A673 (cell line): ENCODE measurements at regions not wholly inside any gene's neighbourhood (a gene's known extent, or its start where the extent isn't known, plus 50 kb on each side); places are given as distances from the start of the nearest gene placed in this dataset.

Experiments
- BruUV-seq: library from RNA; stranded (reverse); fragments of 400-500 nt; replicated peaks from 2 replicates; lab custom pipeline; 2021; lab: Mats Ljungman, UMichigan
- CTCF ChIA-PET: fragments of 300-600 bp; sonication (Branson Sonifier 250); formaldehyde crosslinking; loops from one replicate; lab custom pipeline; 2022; ENCODE audit warnings: antibody characterized with exemption; lab: Charles Lee
- POLR2A ChIA-PET: fragments of 300-600 bp; sonication (Branson Sonifier 250); formaldehyde crosslinking; loops from one replicate; lab custom pipeline; 2022; ENCODE audit warnings: antibody characterized with exemption; ENCODE audit not compliant: low non-redundant PET; lab: Charles Lee
- DNase-seq: peaks from one replicate; pipeline ENCODE4 v3.0.0-alpha.2; 2015; ENCODE audit warnings: low spot score
- H3K27ac ChIP-seq: fragments of 200-600 bp; sonication (generic); 2 replicates; pipeline ENCODE4 v1.5.1; 2016; ENCODE audit warnings: mixed run types, low read depth, mild to moderate bottlenecking, mixed read lengths, antibody characterized with exemption, low read length; ENCODE audit not compliant: poor library complexity, severe bottlenecking
- H3K27me3 ChIP-seq: fragments of 200-600 bp; sonication (generic); replicated peaks from 2 replicates; pipeline ENCODE4 v1.6.1; 2017; ENCODE audit warnings: mixed run types, low read depth, mild to moderate bottlenecking, mixed read lengths, antibody characterized with exemption, low read length; ENCODE audit not compliant: insufficient read depth, poor library complexity
- H3K36me3 ChIP-seq: fragments of 200-600 bp; sonication (generic); 2 replicates; pipeline ENCODE4 v1.6.1; 2016; ENCODE audit warnings: mixed run types, mild to moderate bottlenecking, mixed read lengths, antibody characterized with exemption, low read length; ENCODE audit not compliant: insufficient read depth, poor library complexity, severe bottlenecking
- H3K4me1 ChIP-seq: fragments of 200-600 bp; sonication (generic); 2 replicates; pipeline ENCODE4 v1.6.1; 2017; ENCODE audit warnings: mixed run types, mild to moderate bottlenecking, mixed read lengths, antibody characterized with exemption, low read length; ENCODE audit not compliant: insufficient read depth, poor library complexity, severe bottlenecking
- H3K4me3 ChIP-seq: fragments of 200-600 bp; sonication (generic); 2 replicates; pipeline ENCODE4 v1.5.1; 2016; ENCODE audit warnings: low read depth, mixed run types, mild to moderate bottlenecking, mixed read lengths, low read length; ENCODE audit not compliant: poor library complexity, severe bottlenecking
- H3K9me3 ChIP-seq: fragments of 200-600 bp; sonication (generic); 2 replicates; pipeline ENCODE4 v1.6.1; 2016; ENCODE audit warnings: mixed run types, low read depth, mild to moderate bottlenecking, mixed read lengths, antibody characterized with exemption, low read length; ENCODE audit not compliant: poor library complexity, severe bottlenecking
- EZH2 ChIP-seq: fragments of 200-600 bp; sonication (generic); IDR thresholded peaks from 2 replicates; pipeline ENCODE4 v1.6.1; 2017; ENCODE audit warnings: borderline replicate concordance, low read depth, mild to moderate bottlenecking, mixed read lengths, antibody characterized with exemption, low read length; ENCODE audit not compliant: poor library complexity, severe bottlenecking
- intact Hi-C: fragments of 100-400 bp; cut with micrococcal nuclease; formaldehyde crosslinking; loops from one replicate; pipeline ENCODE4 v1.10.0; 2022; ENCODE audit not compliant: unreplicated experiment
- TF ChIP-seq, protein P1 (sequence below): fragments of 300-800, 200-600 bp; sonication (generic); conservative IDR thresholded peaks from 2 replicates; pipeline ENCODE4 v1.5.1; 2017; ENCODE audit warnings: low read depth, mild to moderate bottlenecking, antibody characterized with exemption, low read length, moderate library complexity, mixed read lengths

- DNase-seq = no peak
- Histone ChIP-seq H3K36me3 (no peaks in the 10 kb centered on the region), H3K4me3 (no peak overlapping the region), H3K27ac (no peak overlapping the region), H3K4me1 (no peaks in the 10 kb centered on the region), H3K27me3 (no peaks in the 10 kb centered on the region), H3K9me3 (no peaks in the 10 kb centered on the region)
- ChIA-PET CTCF (no interaction called here), POLR2A (no interaction called here)
- TF ChIP-seq, protein P1, sequence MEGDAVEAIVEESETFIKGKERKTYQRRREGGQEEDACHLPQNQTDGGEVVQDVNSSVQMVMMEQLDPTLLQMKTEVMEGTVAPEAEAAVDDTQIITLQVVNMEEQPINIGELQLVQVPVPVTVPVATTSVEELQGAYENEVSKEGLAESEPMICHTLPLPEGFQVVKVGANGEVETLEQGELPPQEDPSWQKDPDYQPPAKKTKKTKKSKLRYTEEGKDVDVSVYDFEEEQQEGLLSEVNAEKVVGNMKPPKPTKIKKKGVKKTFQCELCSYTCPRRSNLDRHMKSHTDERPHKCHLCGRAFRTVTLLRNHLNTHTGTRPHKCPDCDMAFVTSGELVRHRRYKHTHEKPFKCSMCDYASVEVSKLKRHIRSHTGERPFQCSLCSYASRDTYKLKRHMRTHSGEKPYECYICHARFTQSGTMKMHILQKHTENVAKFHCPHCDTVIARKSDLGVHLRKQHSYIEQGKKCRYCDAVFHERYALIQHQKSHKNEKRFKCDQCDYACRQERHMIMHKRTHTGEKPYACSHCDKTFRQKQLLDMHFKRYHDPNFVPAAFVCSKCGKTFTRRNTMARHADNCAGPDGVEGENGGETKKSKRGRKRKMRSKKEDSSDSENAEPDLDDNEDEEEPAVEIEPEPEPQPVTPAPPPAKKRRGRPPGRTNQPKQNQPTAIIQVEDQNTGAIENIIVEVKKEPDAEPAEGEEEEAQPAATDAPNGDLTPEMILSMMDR = no peak
- TF ChIP-seq EZH2 = no peak
- intact Hi-C loops = no loop called here
- no TSS peak for BruUV-seq
These were observed 73.0 kb upstream of the LGALSL start for GRCh38 chr2:64380853-64381527.

DNA sequence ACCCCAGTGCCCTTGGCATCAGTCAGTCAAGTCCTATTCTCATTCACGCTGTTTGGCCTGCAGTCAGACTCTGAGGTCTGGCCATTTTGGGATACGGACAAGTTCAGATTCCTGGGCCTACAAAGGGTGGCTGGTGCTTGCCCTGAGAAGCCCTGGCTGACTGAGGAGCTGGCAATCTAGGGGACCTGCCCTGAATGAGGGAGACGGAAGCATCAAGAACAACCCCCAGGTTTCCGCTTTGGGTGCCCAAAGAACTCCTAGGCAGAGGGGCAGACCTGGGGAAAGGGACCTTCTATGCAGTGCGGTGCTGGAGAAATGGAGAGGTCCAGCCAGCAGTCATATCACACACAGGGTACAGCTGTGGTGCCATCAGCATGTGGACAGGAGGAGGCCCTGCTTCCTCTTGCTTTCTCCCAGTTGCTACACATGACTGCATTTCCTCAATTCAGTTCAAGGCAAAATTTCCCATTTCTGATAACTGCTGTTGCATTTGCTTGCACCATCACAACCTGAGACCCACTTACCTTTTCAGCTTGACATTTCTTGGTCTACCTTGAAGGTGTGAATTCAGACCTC is 70.9 kb upstream of the LGALSL start:
- POLR2A ChIA-PET = no interaction called here

DNA sequence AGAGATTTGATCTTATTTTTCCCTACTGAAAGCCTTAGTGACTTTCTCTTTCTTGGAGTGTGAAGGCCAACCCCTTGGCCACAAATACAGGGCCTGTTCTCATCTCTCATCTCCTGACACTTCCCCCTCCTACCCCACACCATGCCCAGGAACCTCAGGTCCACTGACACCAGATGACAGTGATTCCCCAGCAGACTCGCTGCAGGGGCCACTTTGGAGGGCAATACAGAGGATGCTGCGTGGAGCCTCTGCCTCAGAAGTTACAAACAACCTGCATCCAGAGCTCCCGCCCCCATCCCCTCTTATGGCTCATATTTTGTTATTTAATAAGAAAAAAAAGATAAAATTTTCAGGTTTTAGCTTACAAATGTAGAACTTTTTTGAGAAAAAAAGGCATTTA is 70.1 kb upstream of the LGALSL start:
- Histone ChIP-seq H3K27ac (no peak overlapping the region), H3K36me3 (no peaks in the 10 kb centered on the region), H3K9me3 (no peaks in the 10 kb centered on the region), H3K4me3 (no peak overlapping the region), H3K4me1 (no peaks in the 10 kb centered on the region), H3K27me3 (no peaks in the 10 kb centered on the region)
- intact Hi-C loops = no loop called here
- DNase-seq = no peak
- ChIA-PET POLR2A (no interaction called here), CTCF (no interaction called here)
- TF ChIP-seq, protein P1 = no peak
- no peak for TF ChIP-seq EZH2
- no TSS peak for BruUV-seq

More for the DNA sequence above, 70.9 kb upstream of the LGALSL start:
- TF ChIP-seq, protein P1 = no peak
- TF ChIP-seq EZH2 = no peak
- no peak for DNase-seq
- intact Hi-C loops = no loop called here
- no TSS peak for BruUV-seq
- Histone ChIP-seq H3K36me3 (no peaks in the 10 kb centered on the region), H3K27me3 (no peaks in the 10 kb centered on the region), H3K9me3 (no peaks in the 10 kb centered on the region), H3K27ac (no peak overlapping the region), H3K4me1 (no peaks in the 10 kb centered on the region), H3K4me3 (no peak overlapping the region)
- CTCF ChIA-PET = no interaction called here
